Endodermal cell (in vitro differentiated cells): ENCODE measurements at regions not wholly inside any gene's neighbourhood (a gene's known extent, or its start where the extent isn't known, plus 50 kb on each side); places are given as distances from the start of the nearest gene placed in this dataset.

Source experiments
- DNase-seq: peaks from one replicate; pipeline ENCODE4 v3.0.0-alpha.2; 2017
- H3K27ac ChIP-seq: 2 replicates; pipeline ENCODE4 v1.5.1; 2013; ENCODE audit warnings: mild to moderate bottlenecking, low read depth, low read length, moderate library complexity
- H3K27me3 ChIP-seq: 2 replicates; pipeline ENCODE4 v1.6.1; 2013; ENCODE audit warnings: mild to moderate bottlenecking, low read length, moderate library complexity; ENCODE audit not compliant: insufficient read depth, control insufficient read depth, poor library complexity, severe bottlenecking
- H3K36me3 ChIP-seq: 2 replicates; pipeline ENCODE4 v1.7.0; 2013; ENCODE audit warnings: mild to moderate bottlenecking, low read length, moderate library complexity; ENCODE audit not compliant: control insufficient read depth, insufficient read depth
- H3K4me1 ChIP-seq: one replicate; pipeline ENCODE4 v1.7.0; 2013; ENCODE audit warnings: low read length; ENCODE audit not compliant: control insufficient read depth, insufficient read depth
- H3K4me3 ChIP-seq: 2 replicates; pipeline ENCODE4 v1.5.1; 2013; ENCODE audit warnings: mild to moderate bottlenecking, low read length, moderate library complexity
- H3K9ac ChIP-seq: 2 replicates; pipeline ENCODE4 v1.6.1; 2013; ENCODE audit warnings: mild to moderate bottlenecking, low read length, moderate library complexity; ENCODE audit not compliant: poor library complexity, severe bottlenecking; ENCODE audit errors: extremely low read depth
- H3K9me3 ChIP-seq: 2 replicates; pipeline ENCODE4 v1.6.1; 2013; ENCODE audit warnings: mild to moderate bottlenecking, low read length, moderate library complexity; ENCODE audit not compliant: control insufficient read depth
- H3K27ac Mint-ChIP-seq: 2 replicates; pipeline ENCODE4 v1.8.0; 2020; ENCODE audit warnings: mixed read lengths
- H3K27me3 Mint-ChIP-seq: 2 replicates; pipeline ENCODE4 v1.8.0; 2021; ENCODE audit warnings: mild to moderate bottlenecking, mixed read lengths; ENCODE audit not compliant: insufficient read depth
- H3K36me3 Mint-ChIP-seq: 2 replicates; pipeline ENCODE4 v1.8.0; 2020; ENCODE audit warnings: low read depth, mixed read lengths
- H3K4me1 Mint-ChIP-seq: 2 replicates; pipeline ENCODE4 v1.8.0; 2020; ENCODE audit warnings: mixed read lengths
- H3K4me3 Mint-ChIP-seq: 2 replicates; pipeline ENCODE4 v1.8.0; 2020; ENCODE audit warnings: mild to moderate bottlenecking, moderate library complexity, mixed read lengths
- H3K9me3 Mint-ChIP-seq: 2 replicates; pipeline ENCODE4 v1.8.0; 2020; ENCODE audit warnings: mild to moderate bottlenecking, mixed read lengths
- CTCF ChIP-seq: fragments of 200-600 bp; sonication (generic); conservative IDR thresholded peaks from 2 replicates; pipeline ENCODE4 v1.5.0; 2021; ENCODE audit warnings: antibody characterized with exemption, mild to moderate bottlenecking
- WGBS, 2 experiments: methylation state at CpG; one replicate each; pipeline versions ENCODE4 v1.1.5 to v1.1.7; 2013; ENCODE audit warnings: missing lambda C conversion rate in 2 of 2, mixed read lengths in 1 of 2; ENCODE audit not compliant: insufficient coverage in 1 of 2, insufficient read length in 1 of 2; 5-methylcytosine and 5-hydroxymethylcytosine counted together

- DNase-seq = no peak
- TF ChIP-seq CTCF = no peak
- Mint-ChIP-seq H3K27ac (no peak overlapping the region), H3K36me3 (no peaks in the 10 kb centered on the region), H3K4me3 (no peak overlapping the region), H3K27me3 (no peaks in the 10 kb centered on the region), H3K4me1 (peaks cover 4% of the 10 kb centered on the region), H3K9me3 (peaks cover 19% of the 10 kb centered on the region)
- no peaks in the 10 kb centered on the region for H3K27me3 ChIP-seq
- no peaks in the 10 kb centered on the region for H3K4me1 ChIP-seq
- H3K9me3 ChIP-seq = peaks cover 17% of the 10 kb centered on the region
- H3K36me3 ChIP-seq = no peaks in the 10 kb centered on the region
- H3K4me3 ChIP-seq = no peak overlapping the region
- H3K27ac ChIP-seq = no peak overlapping the region
- no peak overlapping the region for H3K9ac ChIP-seq
These were observed 106.5 kb downstream of the QRSL1 start for GRCh38 chr6:106735828-106736227.

DNA sequence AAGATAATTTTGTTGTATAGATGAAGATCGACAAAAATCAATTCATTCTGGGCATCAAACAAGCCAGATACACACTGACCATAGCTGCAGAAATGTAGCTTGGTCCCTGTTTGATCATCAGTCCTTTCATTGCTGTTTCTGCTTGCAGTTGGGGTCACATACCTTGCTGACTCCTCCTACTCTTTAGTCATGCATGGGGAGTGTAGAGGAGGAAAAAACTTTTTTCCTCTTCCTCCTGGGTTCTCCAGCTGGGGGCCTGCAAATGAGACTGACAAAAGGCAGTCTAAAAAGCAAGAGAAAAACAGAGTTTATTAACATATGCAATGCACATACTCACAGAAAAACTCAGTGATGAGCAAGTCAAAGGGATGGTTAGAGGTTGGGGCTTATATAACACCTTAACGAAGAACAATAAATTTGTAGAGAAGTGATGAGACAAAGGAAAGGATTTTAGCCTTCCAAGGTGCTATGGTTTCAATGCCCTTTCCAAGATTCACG, 105.8 kb downstream of the QRSL1 start:
- peaks cover 4% of the 10 kb centered on the region for H3K4me1 Mint-ChIP-seq
- 55 to 68% methylated on average over 2 to 3 of the region's 3 CpGs for WGBS, 2 experiments

GRCh38 chr6:106733386-106733785, 104.0 kb downstream of the QRSL1 start:
- H3K4me3 Mint-ChIP-seq = no peak overlapping the region
- no peaks in the 10 kb centered on the region for H3K36me3 ChIP-seq
- H3K9ac ChIP-seq = no peak overlapping the region
- peaks cover 4% of the 10 kb centered on the region for H3K4me1 Mint-ChIP-seq
- no peak overlapping the region for H3K4me3 ChIP-seq
- H3K9me3 ChIP-seq = peaks cover 17% of the 10 kb centered on the region
- WGBS, 2 experiments = 93 to 98% methylated on average over 2 of the region's 2 CpGs
- H3K27ac Mint-ChIP-seq = no peak overlapping the region
- no peaks in the 10 kb centered on the region for H3K4me1 ChIP-seq
- H3K27me3 Mint-ChIP-seq = no peaks in the 10 kb centered on the region
- peaks cover 18% of the 10 kb centered on the region for H3K9me3 Mint-ChIP-seq
- H3K27ac ChIP-seq = no peak overlapping the region
- no peak for DNase-seq
- TF ChIP-seq CTCF = no peak
- no peaks in the 10 kb centered on the region for H3K36me3 Mint-ChIP-seq
- no peaks in the 10 kb centered on the region for H3K27me3 ChIP-seq

More for the DNA sequence above, 105.8 kb downstream of the QRSL1 start:
- H3K27me3 ChIP-seq = no peaks in the 10 kb centered on the region
- TF ChIP-seq CTCF = no peak
- H3K4me3 Mint-ChIP-seq = no peak overlapping the region
- H3K36me3 Mint-ChIP-seq = no peaks in the 10 kb centered on the region
- peaks cover 17% of the 10 kb centered on the region for H3K9me3 ChIP-seq
- H3K9ac ChIP-seq = no peak overlapping the region
- H3K4me3 ChIP-seq = no peak overlapping the region
- H3K9me3 Mint-ChIP-seq = peaks cover 18% of the 10 kb centered on the region
- H3K27ac Mint-ChIP-seq = no peak overlapping the region
- H3K4me1 ChIP-seq = no peaks in the 10 kb centered on the region
- no peaks in the 10 kb centered on the region for H3K27me3 Mint-ChIP-seq
- H3K36me3 ChIP-seq = no peaks in the 10 kb centered on the region
- no peak for DNase-seq
- H3K27ac ChIP-seq = no peak overlapping the region
